Nephron (organoid): ENCODE measurements at regions not wholly inside any gene's neighbourhood (a gene's known extent, or its start where the extent isn't known, plus 50 kb on each side); places are given as distances from the start of the nearest gene placed in this dataset.

Experiments
- H3K27ac Mint-ChIP-seq, 3 experiments: 2 replicates each; pipeline ENCODE4 v1.8.0; 2020; ENCODE audit warnings: mixed read lengths in 3 of 3, mild to moderate bottlenecking in 2 of 3, moderate library complexity in 1 of 3
- H3K27me3 Mint-ChIP-seq: 2 replicates; pipeline ENCODE4 v1.8.0; 2021; ENCODE audit warnings: low read depth, mild to moderate bottlenecking, moderate library complexity, mixed read lengths
- H3K36me3 Mint-ChIP-seq: 2 replicates; pipeline ENCODE4 v1.8.0; 2020; ENCODE audit warnings: low read depth, mixed read lengths
- H3K4me1 Mint-ChIP-seq: 2 replicates; pipeline ENCODE4 v1.8.0; 2020; ENCODE audit warnings: mixed read lengths
- H3K4me3 Mint-ChIP-seq, 3 experiments: 2 replicates each; pipeline ENCODE4 v1.8.0; 2020; ENCODE audit warnings: mild to moderate bottlenecking in 3 of 3, mixed read lengths in 3 of 3, moderate library complexity in 2 of 3
- H3K9me3 Mint-ChIP-seq: 2 replicates; pipeline ENCODE4 v1.8.0; 2020; ENCODE audit warnings: mixed read lengths
- CTCF ChIP-seq, 3 experiments: fragments of 200-600 bp; sonication (generic); IDR thresholded peaks; one replicate each; pipeline ENCODE4 v1.5.0; 2021; ENCODE audit warnings: antibody characterized with exemption in 3 of 3; ENCODE audit not compliant: unreplicated experiment in 3 of 3

GRCh38 chr2:137769406-137769805 lies 194.9 kb upstream of the HNMT start:
- TF ChIP-seq CTCF (IDR thresholded peaks at IDR 0.05; ENCODE audit: unreplicated experiment in 3 of 3) = no peak
- no peaks in the 10 kb centered on the region for H3K4me1 Mint-ChIP-seq
- no peaks in the 10 kb centered on the region for H3K9me3 Mint-ChIP-seq
- H3K27me3 Mint-ChIP-seq = no peaks in the 10 kb centered on the region
- no peak overlapping the region for H3K27ac Mint-ChIP-seq
- H3K4me3 Mint-ChIP-seq = no peak overlapping the region
- no peaks in the 10 kb centered on the region for H3K36me3 Mint-ChIP-seq

- Mint-ChIP-seq H3K36me3 (no peaks in the 10 kb centered on the region), H3K9me3 (no peaks in the 10 kb centered on the region), H3K4me3 (no peak overlapping the region), H3K27ac (no peak overlapping the region), H3K4me1 (no peaks in the 10 kb centered on the region), H3K27me3 (no peaks in the 10 kb centered on the region)
- TF ChIP-seq CTCF (IDR thresholded peaks at IDR 0.05; ENCODE audit: unreplicated experiment in 3 of 3) = no peak
Observed at GRCh38 chr2:137770166-137770565, 194.1 kb upstream of the HNMT start.

- no peak for TF ChIP-seq CTCF (IDR thresholded peaks at IDR 0.05; ENCODE audit: unreplicated experiment in 3 of 3)
- H3K27ac Mint-ChIP-seq = no peak overlapping the region
- H3K4me1 Mint-ChIP-seq = no peaks in the 10 kb centered on the region
- no peaks in the 10 kb centered on the region for H3K27me3 Mint-ChIP-seq
- H3K36me3 Mint-ChIP-seq = no peaks in the 10 kb centered on the region
- no peak overlapping the region for H3K4me3 Mint-ChIP-seq
- no peaks in the 10 kb centered on the region for H3K9me3 Mint-ChIP-seq
Observed at GRCh38 chr2:137771064-137771463, 193.2 kb upstream of the HNMT start.

- no peak for TF ChIP-seq CTCF (IDR thresholded peaks at IDR 0.05; ENCODE audit: unreplicated experiment in 3 of 3)
- Mint-ChIP-seq H3K36me3 (no peaks in the 10 kb centered on the region), H3K9me3 (no peaks in the 10 kb centered on the region), H3K4me1 (no peaks in the 10 kb centered on the region), H3K4me3 (no peak overlapping the region), H3K27ac (no peak overlapping the region), H3K27me3 (no peaks in the 10 kb centered on the region)
Observed at GRCh38 chr2:137772451-137772850, 191.8 kb upstream of the HNMT start.

GRCh38 chr2:137775529-137775928 lies 188.7 kb upstream of the HNMT start:
- H3K27ac Mint-ChIP-seq = no peak overlapping the region
- no peaks in the 10 kb centered on the region for H3K4me1 Mint-ChIP-seq
- no peaks in the 10 kb centered on the region for H3K36me3 Mint-ChIP-seq
- H3K4me3 Mint-ChIP-seq = no peak overlapping the region
- H3K27me3 Mint-ChIP-seq = no peaks in the 10 kb centered on the region
- H3K9me3 Mint-ChIP-seq = peaks cover 2% of the 10 kb centered on the region
- TF ChIP-seq CTCF (IDR thresholded peaks at IDR 0.05; ENCODE audit: unreplicated experiment in 3 of 3) = no peak

- peaks cover 2% of the 10 kb centered on the region for H3K9me3 Mint-ChIP-seq
- TF ChIP-seq CTCF (IDR thresholded peaks at IDR 0.05; ENCODE audit: unreplicated experiment in 3 of 3) = no peak
- H3K36me3 Mint-ChIP-seq = no peaks in the 10 kb centered on the region
- no peak overlapping the region for H3K27ac Mint-ChIP-seq
- H3K27me3 Mint-ChIP-seq = no peaks in the 10 kb centered on the region
- no peaks in the 10 kb centered on the region for H3K4me1 Mint-ChIP-seq
- no peak overlapping the region for H3K4me3 Mint-ChIP-seq
Observed at GRCh38 chr2:137776697-137777096, 187.6 kb upstream of the HNMT start.
